ENCODE measurements at regions not wholly inside any gene's neighbourhood (a gene's known extent, or its start where the extent isn't known, plus 50 kb on each side); places are given as distances from the start of the nearest gene placed in this dataset.

DNA sequence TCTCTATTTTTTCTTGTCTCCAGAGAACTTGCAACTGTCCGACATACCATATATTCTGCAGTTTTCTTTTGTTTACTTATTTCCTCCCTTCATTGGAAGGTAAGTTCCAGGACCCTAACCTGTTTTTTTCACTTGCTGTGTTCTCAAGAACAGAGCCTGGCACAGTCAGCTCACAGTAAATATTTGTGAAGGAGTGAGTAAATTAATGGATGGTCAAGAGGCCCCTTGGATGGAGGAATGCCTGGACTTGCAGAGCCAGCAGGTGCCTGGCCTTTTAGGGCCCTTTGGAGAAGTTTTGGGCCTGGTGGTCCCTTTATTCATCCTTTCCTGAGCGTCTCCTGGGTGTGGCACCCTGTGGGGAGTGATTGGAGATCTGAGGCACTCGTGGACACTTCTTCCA lies 182.1 kb upstream of the POU3F1 start:
- no peak overlapping the region for H2AFZ ChIP-seq (replicated peaks)
- no peaks in the 10 kb centered on the region for H3F3A ChIP-seq (ENCODE audit: low read depth)
- no peak overlapping the region for H3K27ac ChIP-seq
- H3K36me3 ChIP-seq = no peaks in the 10 kb centered on the region
- no peak overlapping the region for H3K4me3 Mint-ChIP-seq
- no peak overlapping the region for H3K9ac ChIP-seq
- H3K4me1 Mint-ChIP-seq = peaks cover 8% of the 10 kb centered on the region
- H3K4me3 ChIP-seq = no peak overlapping the region
- no peaks in the 10 kb centered on the region for H4K20me1 ChIP-seq (ENCODE audit: low read depth)
- H3K27me3 Mint-ChIP-seq (ENCODE audit: insufficient read depth, low read depth) = peaks cover 10% of the 10 kb centered on the region
- H3K4me2 ChIP-seq = no peak overlapping the region
- H3K27ac Mint-ChIP-seq = no peak overlapping the region
- peaks cover 10% of the 10 kb centered on the region for H3K4me1 ChIP-seq
- H3K9me3 Mint-ChIP-seq = peaks cover 3% of the 10 kb centered on the region
- no peaks in the 10 kb centered on the region for H3K27me3 ChIP-seq
- no peak for TF ChIP-seq EZH2phosphoT487 (IDR thresholded peaks at IDR 0.05)
- TF ChIP-seq CTCF (IDR thresholded peaks at IDR 0.05) = no peak
- TF ChIP-seq EZH2 (IDR thresholded peaks at IDR 0.05) = no peak
- no peaks in the 10 kb centered on the region for H3K36me3 Mint-ChIP-seq
- no peaks in the 10 kb centered on the region for H3K79me2 ChIP-seq (ENCODE audit: low read depth)
- DNase-seq (ENCODE audit: low spot score) = no peak
- H3K9me3 ChIP-seq (ENCODE audit: low read depth) = no peaks in the 10 kb centered on the region

DNA sequence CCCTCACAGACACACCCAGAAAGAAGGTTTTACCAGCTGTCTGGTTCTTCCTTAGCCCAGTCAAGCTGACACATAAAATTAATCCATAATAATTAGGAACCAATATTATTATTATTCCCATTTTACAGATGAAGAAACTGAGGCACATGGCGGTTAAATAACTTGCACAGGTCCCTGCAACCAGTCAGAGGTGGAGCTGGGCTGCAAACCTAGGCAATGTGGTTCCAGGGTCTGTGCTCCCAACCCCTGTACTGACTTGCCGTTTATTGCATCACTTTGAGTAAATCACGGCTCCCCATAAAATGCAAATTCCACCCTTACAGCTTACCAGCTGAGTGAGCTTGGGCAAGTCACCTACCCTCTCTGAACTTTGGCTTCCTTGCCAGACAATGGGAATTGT lies 179.2 kb upstream of the POU3F1 start:
- H2AFZ ChIP-seq (replicated peaks) = no peak overlapping the region
- no peaks in the 10 kb centered on the region for H3K27me3 ChIP-seq
- Mint-ChIP-seq H3K27me3 (ENCODE audit: insufficient read depth, low read depth) (peaks cover 4% of the 10 kb centered on the region), H3K4me1 (peaks cover 8% of the 10 kb centered on the region), H3K36me3 (no peaks in the 10 kb centered on the region), H3K27ac (no peak overlapping the region), H3K4me3 (no peak overlapping the region), H3K9me3 (peaks cover 3% of the 10 kb centered on the region)
- H3K4me2 ChIP-seq = no peak overlapping the region
- H3K27ac ChIP-seq = no peak overlapping the region
- no peak overlapping the region for H3K4me3 ChIP-seq
- H3K79me2 ChIP-seq (ENCODE audit: low read depth) = no peaks in the 10 kb centered on the region
- no peaks in the 10 kb centered on the region for H3K36me3 ChIP-seq
- no peak for TF ChIP-seq EZH2phosphoT487 (IDR thresholded peaks at IDR 0.05)
- H3K9me3 ChIP-seq (ENCODE audit: low read depth) = no peaks in the 10 kb centered on the region
- no peak overlapping the region for H3K9ac ChIP-seq
- no peaks in the 10 kb centered on the region for H4K20me1 ChIP-seq (ENCODE audit: low read depth)
- no peaks in the 10 kb centered on the region for H3F3A ChIP-seq (ENCODE audit: low read depth)
- H3K4me1 ChIP-seq = peaks cover 10% of the 10 kb centered on the region
- DNase-seq (ENCODE audit: low spot score) = no peak

DNA sequence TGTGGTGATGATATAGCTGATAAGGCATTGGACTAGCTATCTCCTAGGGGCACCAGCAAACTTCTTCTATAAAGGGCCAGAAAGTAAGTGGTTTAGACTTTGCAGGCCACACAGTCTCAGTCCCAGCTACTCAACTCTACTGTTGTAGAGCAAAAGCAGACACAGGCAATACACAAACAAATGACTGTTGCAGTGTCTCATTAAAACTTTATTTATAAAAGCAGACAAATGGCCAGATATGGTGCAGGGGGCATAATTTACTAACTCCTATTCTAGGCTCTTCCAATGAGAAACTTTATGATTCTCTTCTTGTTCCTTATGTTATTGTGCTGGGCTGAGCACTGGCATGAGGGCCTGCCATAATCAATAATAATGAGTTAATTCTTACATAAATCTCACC lies 176.8 kb upstream of the POU3F1 start:
- H3K9me3 Mint-ChIP-seq = no peaks in the 10 kb centered on the region
- Histone ChIP-seq H3K4me2 (no peak overlapping the region), H3K27me3 (no peaks in the 10 kb centered on the region), H3K9me3 (ENCODE audit: low read depth) (no peaks in the 10 kb centered on the region), H3F3A (ENCODE audit: low read depth) (no peaks in the 10 kb centered on the region), H3K27ac (no peak overlapping the region), H3K79me2 (ENCODE audit: low read depth) (no peaks in the 10 kb centered on the region), H3K9ac (no peak overlapping the region), H3K4me1 (peaks cover 10% of the 10 kb centered on the region), H3K4me3 (no peak overlapping the region), H3K36me3 (no peaks in the 10 kb centered on the region), H4K20me1 (ENCODE audit: low read depth) (no peaks in the 10 kb centered on the region), H2AFZ (replicated peaks) (no peak overlapping the region)
- H3K36me3 Mint-ChIP-seq = no peaks in the 10 kb centered on the region
- no peak for TF ChIP-seq EZH2phosphoT487 (IDR thresholded peaks at IDR 0.05)
- no peak for TF ChIP-seq CTCF (IDR thresholded peaks at IDR 0.05)
- TF ChIP-seq EZH2 (IDR thresholded peaks at IDR 0.05) = no peak
- peaks cover 8% of the 10 kb centered on the region for H3K4me1 Mint-ChIP-seq
- peaks cover 4% of the 10 kb centered on the region for H3K27me3 Mint-ChIP-seq (ENCODE audit: insufficient read depth, low read depth)
- no peak for DNase-seq (ENCODE audit: low spot score)
- no peak overlapping the region for H3K27ac Mint-ChIP-seq
- no peak overlapping the region for H3K4me3 Mint-ChIP-seq

DNA sequence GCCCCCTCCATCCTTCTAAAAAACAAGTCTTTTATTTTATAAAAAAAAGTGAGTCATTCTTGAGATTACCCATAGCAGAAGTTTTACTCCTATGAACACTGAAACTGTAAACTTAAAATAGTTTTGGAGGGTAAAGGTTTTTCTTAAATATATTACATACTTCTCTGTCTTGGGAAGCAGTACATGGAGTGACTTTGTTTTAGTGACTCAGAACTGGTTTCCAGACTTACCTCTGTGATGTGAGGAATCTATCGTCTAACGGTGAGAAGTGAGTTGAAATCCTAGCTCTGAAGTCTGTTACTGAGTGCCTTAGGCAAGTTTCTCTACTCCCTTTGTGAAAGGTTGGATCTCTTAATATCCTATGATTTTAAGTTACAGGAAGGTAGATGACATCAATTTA lies 176.3 kb upstream of the POU3F1 start:
- Histone ChIP-seq H3K79me2 (ENCODE audit: low read depth) (no peaks in the 10 kb centered on the region), H3K4me3 (no peak overlapping the region), H3K27ac (no peak overlapping the region), H3K9me3 (ENCODE audit: low read depth) (no peaks in the 10 kb centered on the region), H3K4me1 (peaks cover 10% of the 10 kb centered on the region), H3K4me2 (no peak overlapping the region), H3K27me3 (no peaks in the 10 kb centered on the region), H4K20me1 (ENCODE audit: low read depth) (no peaks in the 10 kb centered on the region), H2AFZ (replicated peaks) (no peak overlapping the region), H3K36me3 (no peaks in the 10 kb centered on the region), H3F3A (ENCODE audit: low read depth) (no peaks in the 10 kb centered on the region), H3K9ac (no peak overlapping the region)
- H3K27ac Mint-ChIP-seq = no peak overlapping the region
- no peak overlapping the region for H3K4me3 Mint-ChIP-seq
- H3K36me3 Mint-ChIP-seq = no peaks in the 10 kb centered on the region
- H3K4me1 Mint-ChIP-seq = peaks cover 8% of the 10 kb centered on the region
- no peak for TF ChIP-seq EZH2phosphoT487 (IDR thresholded peaks at IDR 0.05)
- no peak for TF ChIP-seq CTCF (IDR thresholded peaks at IDR 0.05)
- no peak for TF ChIP-seq EZH2 (IDR thresholded peaks at IDR 0.05)
- peaks cover 4% of the 10 kb centered on the region for H3K27me3 Mint-ChIP-seq (ENCODE audit: insufficient read depth, low read depth)
- H3K9me3 Mint-ChIP-seq = no peaks in the 10 kb centered on the region
- no peak for DNase-seq (ENCODE audit: low spot score)
